IMR-90 (cell line): ENCODE measurements at regions not wholly inside any gene's neighbourhood (a gene's known extent, or its start where the extent isn't known, plus 50 kb on each side); places are given as distances from the start of the nearest gene placed in this dataset.

Experiments
- ATAC-seq: fragments of 200-7000 bp; cut with Tn5 transposase; 2 replicates; pipeline ENCODE4 v1.9.1; 2020; ENCODE audit warnings: low read depth, mild to moderate bottlenecking, moderate library complexity
- BruUV-seq: library from RNA; stranded (reverse); fragments of 400-500 nt; replicated peaks from 2 replicates; lab custom pipeline; 2021; lab: Mats Ljungman, UMichigan
- CTCF ChIA-PET: fragments of 300-600 bp; formaldehyde crosslinking; extraction: SDS; loops from one replicate; lab custom pipeline; 2021; ENCODE audit warnings: antibody characterized with exemption; lab: Yijun Ruan, JAX
- POLR2A ChIA-PET: fragments of 300-600 bp; sonication (Branson Sonifier 250); formaldehyde crosslinking; loops from one replicate; lab custom pipeline; 2022; ENCODE audit warnings: antibody characterized with exemption; ENCODE audit not compliant: unreplicated experiment; lab: Charles Lee
- DNase-seq: peaks from one replicate; pipeline ENCODE4 v3.0.0; 2013
- H2AFZ ChIP-seq: replicated peaks from 2 replicates; pipeline ENCODE3; 2013; ENCODE audit warnings: low read length, mild to moderate bottlenecking; ENCODE audit not compliant: poor library complexity
- H2AK5ac ChIP-seq: 2 replicates; pipeline ENCODE4 v1.6.1; 2013; ENCODE audit warnings: low read depth, low read length, inconsistent platforms
- H2AK9ac ChIP-seq: replicated peaks from 2 replicates; pipeline ENCODE3; 2013; ENCODE audit warnings: mild to moderate bottlenecking, low read depth, low read length, moderate library complexity; ENCODE audit not compliant: poor library complexity
- H2BK120ac ChIP-seq: 2 replicates; pipeline ENCODE4 v1.6.1; 2013; ENCODE audit warnings: low read depth, low read length, inconsistent platforms
- H2BK15ac ChIP-seq: 3 replicates; pipeline ENCODE4 v1.6.1; 2013; ENCODE audit warnings: low read depth, low read length, inconsistent platforms
- H2BK20ac ChIP-seq: 2 replicates; pipeline ENCODE4 v1.6.1; 2013; ENCODE audit warnings: low read depth, mild to moderate bottlenecking, inconsistent platforms, low read length, moderate library complexity
- H2BK5ac ChIP-seq: 2 replicates; pipeline ENCODE4 v1.6.1; 2013; ENCODE audit warnings: mild to moderate bottlenecking, low read depth, low read length, inconsistent platforms; ENCODE audit not compliant: poor library complexity, severe bottlenecking
- H3K14ac ChIP-seq: replicated peaks from 2 replicates; pipeline ENCODE4 v1.6.1; 2013; ENCODE audit warnings: low read depth, low read length, inconsistent platforms
- H3K18ac ChIP-seq: 2 replicates; pipeline ENCODE4 v1.6.1; 2013; ENCODE audit warnings: low read depth, low read length, control low read depth
- H3K23ac ChIP-seq: 2 replicates; pipeline ENCODE4 v1.6.1; 2013; ENCODE audit warnings: low read depth, low read length, inconsistent platforms
- H3K27ac ChIP-seq: 2 replicates; pipeline ENCODE4 v1.5.1; 2013; ENCODE audit warnings: mild to moderate bottlenecking, control low read depth, low read length; ENCODE audit not compliant: insufficient read depth
- H3K27me3 ChIP-seq: 2 replicates; pipeline ENCODE4 v1.6.1; 2013; ENCODE audit warnings: low read length; ENCODE audit not compliant: control insufficient read depth, insufficient read depth
- H3K36me3 ChIP-seq: 2 replicates; pipeline ENCODE4 v1.6.1; 2013; ENCODE audit warnings: low read length, mixed read lengths; ENCODE audit not compliant: control insufficient read depth, insufficient read depth
- H3K4ac ChIP-seq: 2 replicates; pipeline ENCODE4 v1.6.1; 2013; ENCODE audit warnings: low read depth, low read length, inconsistent platforms
- H3K4me1 ChIP-seq: 2 replicates; pipeline ENCODE4 v1.6.1; 2013; ENCODE audit warnings: low read length, mixed read lengths; ENCODE audit not compliant: control insufficient read depth, insufficient read depth
- H3K4me2 ChIP-seq: 2 replicates; pipeline ENCODE4 v1.6.1; 2013; ENCODE audit warnings: low read depth, mild to moderate bottlenecking, control low read depth, low read length, moderate library complexity
- H3K4me3 ChIP-seq: 2 replicates; pipeline ENCODE4 v1.5.1; 2013; ENCODE audit warnings: low read depth, mild to moderate bottlenecking, control low read depth, low read length, moderate library complexity; ENCODE audit not compliant: insufficient read depth
- H3K56ac ChIP-seq: 2 replicates; pipeline ENCODE4 v1.6.1; 2013; ENCODE audit warnings: low read length, inconsistent platforms; ENCODE audit not compliant: insufficient read depth; ENCODE audit errors: extremely low read depth
- H3K79me1 ChIP-seq, 2 experiments: 2 replicates each; pipeline ENCODE4 v1.6.1; 2013; ENCODE audit warnings: low read length in 2 of 2, inconsistent platforms in 1 of 2, low read depth in 1 of 2
- H3K9ac ChIP-seq: 2 replicates; pipeline ENCODE4 v1.6.1; 2013; ENCODE audit warnings: low read depth, low read length, control low read depth
- H3K9me1 ChIP-seq: 2 replicates; pipeline ENCODE4 v1.6.1; 2013; ENCODE audit warnings: low read length, inconsistent platforms; ENCODE audit not compliant: insufficient read depth
- H3K9me3 ChIP-seq: 2 replicates; pipeline ENCODE4 v1.6.1; 2013; ENCODE audit warnings: low read length; ENCODE audit not compliant: control insufficient read depth, insufficient read depth
- H4K20me1 ChIP-seq: 2 replicates; pipeline ENCODE4 v1.6.1; 2013; ENCODE audit warnings: low read length, inconsistent platforms; ENCODE audit not compliant: insufficient read depth
- H4K5ac ChIP-seq: 2 replicates; pipeline ENCODE4 v1.6.1; 2013; ENCODE audit warnings: mild to moderate bottlenecking, low read depth, low read length, control low read depth
- H4K8ac ChIP-seq, 2 experiments: 2 replicates each; pipeline ENCODE4 v1.6.1; 2013; ENCODE audit warnings: low read depth in 2 of 2, low read length in 2 of 2, control low read depth in 1 of 2, inconsistent platforms in 1 of 2
- H4K91ac ChIP-seq: 2 replicates; pipeline ENCODE4 v1.6.1; 2013; ENCODE audit warnings: low read depth, low read length, inconsistent platforms; ENCODE audit not compliant: insufficient read depth
- BHLHE40 ChIP-seq: fragments of 150-350 bp; IDR thresholded peaks from 2 replicates; pipeline ENCODE4 v1.6.1; 2016; ENCODE audit warnings: mild to moderate bottlenecking, low read depth, low read length
- CHD1 ChIP-seq: IDR thresholded peaks from 2 replicates; pipeline ENCODE4 v1.6.1; 2012; ENCODE audit warnings: low read depth, low read length, improper control_type of control experiment
- FOS ChIP-seq: fragments of 150-350 bp; IDR thresholded peaks from 2 replicates; pipeline ENCODE4 v1.6.1; 2016; ENCODE audit warnings: low read depth, low read length
- MXI1 ChIP-seq: IDR thresholded peaks from 2 replicates; pipeline ENCODE4 v1.6.1; 2012; ENCODE audit warnings: low read depth, mild to moderate bottlenecking, low read length, moderate library complexity, borderline replicate concordance
- NFE2L2 ChIP-seq: fragments of 150-350 bp; IDR thresholded peaks from 2 replicates; pipeline ENCODE4 v1.6.1; 2016; ENCODE audit warnings: low read depth, mild to moderate bottlenecking, low read length
- WGBS, 2 experiments: methylation state at CpG; one replicate each; pipeline versions ENCODE4 v1.1.5 to v1.1.7; 2013; ENCODE audit warnings: missing lambda C conversion rate in 2 of 2; ENCODE audit not compliant: insufficient read length in 1 of 2; ENCODE audit errors: extremely low coverage in 2 of 2; 5-methylcytosine and 5-hydroxymethylcytosine counted together
- dilution Hi-C: fragments of 300-500 bp; cut with HindIII; formaldehyde crosslinking; loops from one replicate; pipeline ENCODE4 v1.14.3; 2018; ENCODE audit warnings: low sequenced_read_pairs; ENCODE audit not compliant: unreplicated experiment
- in situ Hi-C: fragments of 300-500 bp; cut with MboI; formaldehyde crosslinking; loops from 3 replicates; pipeline ENCODE4 v1.14.3; 2019; ENCODE audit warnings: low sequenced_read_pairs, inconsistent platforms, mixed read lengths
- intact Hi-C: fragments of 100-400 bp; cut with micrococcal nuclease; formaldehyde crosslinking; loops from 2 replicates; pipeline ENCODE4 v1.10.0; 2022
- TF ChIP-seq, protein P1 (sequence below): conservative IDR thresholded peaks from 2 replicates; pipeline ENCODE4 v1.5.1; 2012; ENCODE audit warnings: mild to moderate bottlenecking, low read depth, low read length, improper control_type of control experiment
- TF ChIP-seq, protein P2 (sequence below): fragments of 150-350 bp; IDR thresholded peaks from 2 replicates; pipeline ENCODE4 v1.6.1; 2016; ENCODE audit warnings: low read depth, mild to moderate bottlenecking, low read length, moderate library complexity, borderline replicate concordance
- TF ChIP-seq, protein P3 (sequence below): fragments of 150-350 bp; IDR thresholded peaks from 2 replicates; pipeline ENCODE4 v1.6.1; 2017; ENCODE audit warnings: mild to moderate bottlenecking, antibody characterized with exemption, low read length, low read depth

DNA sequence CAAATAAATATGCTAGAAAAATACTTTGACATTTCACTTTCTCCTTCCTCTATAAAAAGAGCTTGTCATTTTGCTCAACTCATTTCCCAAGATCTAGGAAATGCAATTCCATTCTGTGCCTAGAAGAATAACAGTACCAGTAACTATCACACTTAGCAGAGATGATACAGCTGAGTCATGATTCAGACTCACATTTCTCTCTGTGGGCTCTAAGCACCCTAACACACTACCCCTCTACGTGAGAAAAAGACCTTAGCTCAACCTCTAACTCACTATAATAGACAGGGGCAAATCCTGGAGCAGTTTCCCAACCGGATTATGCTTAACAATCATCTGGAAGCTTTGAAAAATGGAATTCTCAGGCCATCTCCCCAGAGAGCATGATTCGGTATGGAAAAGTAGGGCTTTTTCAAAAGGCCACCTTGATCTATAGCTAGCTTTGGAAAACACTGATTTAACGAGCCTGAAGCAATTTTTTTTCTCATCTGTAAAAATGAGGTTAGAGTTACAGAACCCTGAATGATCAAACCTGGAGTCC is 1312.3 kb upstream of the PIK3C3 start:
- H3K27me3 ChIP-seq, result no peaks in the 10 kb centered on the region
- dilution Hi-C loops, result no loop called here
- TF ChIP-seq, protein P1, sequence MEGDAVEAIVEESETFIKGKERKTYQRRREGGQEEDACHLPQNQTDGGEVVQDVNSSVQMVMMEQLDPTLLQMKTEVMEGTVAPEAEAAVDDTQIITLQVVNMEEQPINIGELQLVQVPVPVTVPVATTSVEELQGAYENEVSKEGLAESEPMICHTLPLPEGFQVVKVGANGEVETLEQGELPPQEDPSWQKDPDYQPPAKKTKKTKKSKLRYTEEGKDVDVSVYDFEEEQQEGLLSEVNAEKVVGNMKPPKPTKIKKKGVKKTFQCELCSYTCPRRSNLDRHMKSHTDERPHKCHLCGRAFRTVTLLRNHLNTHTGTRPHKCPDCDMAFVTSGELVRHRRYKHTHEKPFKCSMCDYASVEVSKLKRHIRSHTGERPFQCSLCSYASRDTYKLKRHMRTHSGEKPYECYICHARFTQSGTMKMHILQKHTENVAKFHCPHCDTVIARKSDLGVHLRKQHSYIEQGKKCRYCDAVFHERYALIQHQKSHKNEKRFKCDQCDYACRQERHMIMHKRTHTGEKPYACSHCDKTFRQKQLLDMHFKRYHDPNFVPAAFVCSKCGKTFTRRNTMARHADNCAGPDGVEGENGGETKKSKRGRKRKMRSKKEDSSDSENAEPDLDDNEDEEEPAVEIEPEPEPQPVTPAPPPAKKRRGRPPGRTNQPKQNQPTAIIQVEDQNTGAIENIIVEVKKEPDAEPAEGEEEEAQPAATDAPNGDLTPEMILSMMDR, result no peak
- TF ChIP-seq, protein P2, sequence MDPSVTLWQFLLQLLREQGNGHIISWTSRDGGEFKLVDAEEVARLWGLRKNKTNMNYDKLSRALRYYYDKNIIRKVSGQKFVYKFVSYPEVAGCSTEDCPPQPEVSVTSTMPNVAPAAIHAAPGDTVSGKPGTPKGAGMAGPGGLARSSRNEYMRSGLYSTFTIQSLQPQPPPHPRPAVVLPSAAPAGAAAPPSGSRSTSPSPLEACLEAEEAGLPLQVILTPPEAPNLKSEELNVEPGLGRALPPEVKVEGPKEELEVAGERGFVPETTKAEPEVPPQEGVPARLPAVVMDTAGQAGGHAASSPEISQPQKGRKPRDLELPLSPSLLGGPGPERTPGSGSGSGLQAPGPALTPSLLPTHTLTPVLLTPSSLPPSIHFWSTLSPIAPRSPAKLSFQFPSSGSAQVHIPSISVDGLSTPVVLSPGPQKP, result no peak
- no peak for TF ChIP-seq MXI1
- no peak for TF ChIP-seq CHD1
- TF ChIP-seq NFE2L2, result peak; percentile 38; the same call in 1 of the 2 replicates
- TF ChIP-seq, protein P3, sequence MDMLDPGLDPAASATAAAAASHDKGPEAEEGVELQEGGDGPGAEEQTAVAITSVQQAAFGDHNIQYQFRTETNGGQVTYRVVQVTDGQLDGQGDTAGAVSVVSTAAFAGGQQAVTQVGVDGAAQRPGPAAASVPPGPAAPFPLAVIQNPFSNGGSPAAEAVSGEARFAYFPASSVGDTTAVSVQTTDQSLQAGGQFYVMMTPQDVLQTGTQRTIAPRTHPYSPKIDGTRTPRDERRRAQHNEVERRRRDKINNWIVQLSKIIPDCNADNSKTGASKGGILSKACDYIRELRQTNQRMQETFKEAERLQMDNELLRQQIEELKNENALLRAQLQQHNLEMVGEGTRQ, result no peak
- no peak for TF ChIP-seq FOS
- no peak for TF ChIP-seq BHLHE40
- no peaks in the 10 kb centered on the region for H4K20me1 ChIP-seq
- H3K4ac ChIP-seq, result peak overlapping the region; percentile 46; the same call in 1 of the 2 replicates
- H3K4me1 ChIP-seq, result 0 out of 2 replicates have a peak, but pooled peaks cover 1% of the 10 kb centered on the region
- H3K9me1 ChIP-seq, result no peaks in the 10 kb centered on the region
- in situ Hi-C loops, result no loop called here
- no peak overlapping the region for H3K23ac ChIP-seq
- ATAC-seq (0 out of 2 replicates have a peak, but pooled peaks have one; percentile 29), DNase-seq (peak; percentile 4)
- CTCF ChIA-PET, result interaction anchor here (0.8 to 1.8 kb wide), 2 partner anchors 11 to 17 kb away, joined by 3 to 5 read pairs; no protein-coding TSS in a partner anchor
- no peak overlapping the region for H4K5ac ChIP-seq
- H3K4me3 ChIP-seq, result no peak overlapping the region
- H3K4me2 ChIP-seq, result no peak overlapping the region
- no peaks in the 10 kb centered on the region for H3K36me3 ChIP-seq
- no peaks in the 10 kb centered on the region for H3K79me1 ChIP-seq
- H2BK20ac ChIP-seq, result no peak overlapping the region
- H2AK9ac ChIP-seq, result no peak overlapping the region
- no peak overlapping the region for H2AFZ ChIP-seq
- no CpG with 5 or more reads among the region's 4 CpGs for WGBS, 2 experiments
- H3K9me3 ChIP-seq, result no peaks in the 10 kb centered on the region
- H2AK5ac ChIP-seq, result no peak overlapping the region
- BruUV-seq, result no TSS peak
- POLR2A ChIA-PET, result interaction anchor here (0.6 kb wide), 1 partner anchor 381 kb away, joined by 3 read pairs; no protein-coding TSS in a partner anchor
- H4K8ac ChIP-seq, result no peak overlapping the region
- no peak overlapping the region for H2BK5ac ChIP-seq
- no peak overlapping the region for H3K56ac ChIP-seq
- no peak overlapping the region for H3K27ac ChIP-seq
- no peak overlapping the region; the same call in 1 of the 2 replicates for H3K18ac ChIP-seq
- H2BK120ac ChIP-seq, result no peak overlapping the region
- no peak overlapping the region for H3K9ac ChIP-seq
- no peak overlapping the region for H4K91ac ChIP-seq
- H2BK15ac ChIP-seq, result no peak overlapping the region
- no peak overlapping the region for H3K14ac ChIP-seq
- intact Hi-C loops, result no loop called here
